Activated CD8-positive, alpha-beta T cell treated with anti-CD3 and anti-CD28 coated beads for 36 hours (primary cell): ENCODE measurements at regions not wholly inside any gene's neighbourhood (a gene's known extent, or its start where the extent isn't known, plus 50 kb on each side); places are given as distances from the start of the nearest gene placed in this dataset.

Source experiments
- ATAC-seq: fragments of 200-7000 bp; cut with Tn5 transposase; one replicate; pipeline ENCODE4 v1.10.0; 2021; ENCODE audit warnings: mild to moderate bottlenecking, moderate library complexity
- CTCF ChIA-PET: fragments of 350-600 bp; sonication (Branson Sonifier 250); formaldehyde crosslinking; loops from one replicate; lab custom pipeline; 2021; ENCODE audit warnings: antibody characterized with exemption; lab: Charles Lee
- POLR2A ChIA-PET: fragments of 350-600 bp; sonication (Branson Sonifier 250); formaldehyde crosslinking; loops from one replicate; lab custom pipeline; 2021; ENCODE audit warnings: antibody characterized with exemption; lab: Charles Lee
- DNase-seq: peaks from one replicate; pipeline ENCODE4 v3.0.0-alpha.2; 2020
- H3K27ac Mint-ChIP-seq: one replicate; pipeline ENCODE4 v1.8.0; 2021; ENCODE audit warnings: mild to moderate bottlenecking, mixed read lengths
- H3K27me3 Mint-ChIP-seq: one replicate; pipeline ENCODE4 v1.8.0; 2021; ENCODE audit warnings: mixed read lengths
- H3K36me3 Mint-ChIP-seq: one replicate; pipeline ENCODE4 v1.8.0; 2021; ENCODE audit warnings: low read depth, mixed read lengths
- H3K4me1 Mint-ChIP-seq: one replicate; pipeline ENCODE4 v1.8.0; 2021; ENCODE audit warnings: low read depth, mixed read lengths
- H3K4me3 Mint-ChIP-seq: one replicate; pipeline ENCODE4 v1.8.0; 2021; ENCODE audit warnings: mild to moderate bottlenecking, moderate library complexity, mixed read lengths
- H3K9me3 Mint-ChIP-seq: one replicate; pipeline ENCODE4 v1.8.0; 2021; ENCODE audit warnings: mixed read lengths
- intact Hi-C: fragments of 100-400 bp; cut with micrococcal nuclease; formaldehyde crosslinking; loops from one replicate; pipeline ENCODE4 v1.10.0; 2022
- TF ChIP-seq, protein P1 (sequence below): fragments of 200-600 bp; IDR thresholded peaks from one replicate; pipeline ENCODE4 v1.8.0; 2022; ENCODE audit warnings: antibody characterized with exemption, mild to moderate bottlenecking

DNA sequence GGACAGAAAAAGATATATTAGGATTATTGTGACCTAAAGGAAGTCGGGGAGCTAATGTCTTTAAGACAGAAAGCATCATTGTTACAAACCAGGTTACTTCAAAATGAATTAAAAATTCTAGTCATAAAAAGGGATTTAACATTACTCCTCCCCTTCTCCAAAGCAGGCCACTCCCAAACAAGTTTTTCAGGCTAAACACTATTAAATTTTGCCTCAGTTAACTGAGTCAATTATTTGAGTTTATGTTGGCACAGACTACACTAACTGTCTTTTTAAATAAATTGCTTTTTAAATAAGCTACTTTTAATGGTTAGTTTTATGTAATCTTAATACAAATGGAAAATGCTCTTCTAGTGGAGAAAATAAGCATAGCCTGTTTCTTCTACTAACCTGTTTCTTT is 395.0 kb upstream of the DUSP10 start:
- POLR2A ChIA-PET: interaction anchor here (0.5 to 0.9 kb wide), 3 partner anchors 171 to 698 kb away, joined by 3 read pairs; no protein-coding TSS in a partner anchor
- Mint-ChIP-seq H3K36me3 (no peaks in the 10 kb centered on the region), H3K27me3 (no peaks in the 10 kb centered on the region), H3K27ac (no peak overlapping the region), H3K4me3 (no peak overlapping the region), H3K4me1 (no peaks in the 10 kb centered on the region), H3K9me3 (peaks cover 2% of the 10 kb centered on the region)
- TF ChIP-seq, protein P1, sequence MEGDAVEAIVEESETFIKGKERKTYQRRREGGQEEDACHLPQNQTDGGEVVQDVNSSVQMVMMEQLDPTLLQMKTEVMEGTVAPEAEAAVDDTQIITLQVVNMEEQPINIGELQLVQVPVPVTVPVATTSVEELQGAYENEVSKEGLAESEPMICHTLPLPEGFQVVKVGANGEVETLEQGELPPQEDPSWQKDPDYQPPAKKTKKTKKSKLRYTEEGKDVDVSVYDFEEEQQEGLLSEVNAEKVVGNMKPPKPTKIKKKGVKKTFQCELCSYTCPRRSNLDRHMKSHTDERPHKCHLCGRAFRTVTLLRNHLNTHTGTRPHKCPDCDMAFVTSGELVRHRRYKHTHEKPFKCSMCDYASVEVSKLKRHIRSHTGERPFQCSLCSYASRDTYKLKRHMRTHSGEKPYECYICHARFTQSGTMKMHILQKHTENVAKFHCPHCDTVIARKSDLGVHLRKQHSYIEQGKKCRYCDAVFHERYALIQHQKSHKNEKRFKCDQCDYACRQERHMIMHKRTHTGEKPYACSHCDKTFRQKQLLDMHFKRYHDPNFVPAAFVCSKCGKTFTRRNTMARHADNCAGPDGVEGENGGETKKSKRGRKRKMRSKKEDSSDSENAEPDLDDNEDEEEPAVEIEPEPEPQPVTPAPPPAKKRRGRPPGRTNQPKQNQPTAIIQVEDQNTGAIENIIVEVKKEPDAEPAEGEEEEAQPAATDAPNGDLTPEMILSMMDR: no peak
- CTCF ChIA-PET: interaction anchor here (1.1 kb wide), 1 partner anchor 41 kb away, joined by 3 read pairs; no protein-coding TSS in a partner anchor
- ATAC-seq (no peak), DNase-seq (no peak)
- intact Hi-C loops: no loop called here

DNA sequence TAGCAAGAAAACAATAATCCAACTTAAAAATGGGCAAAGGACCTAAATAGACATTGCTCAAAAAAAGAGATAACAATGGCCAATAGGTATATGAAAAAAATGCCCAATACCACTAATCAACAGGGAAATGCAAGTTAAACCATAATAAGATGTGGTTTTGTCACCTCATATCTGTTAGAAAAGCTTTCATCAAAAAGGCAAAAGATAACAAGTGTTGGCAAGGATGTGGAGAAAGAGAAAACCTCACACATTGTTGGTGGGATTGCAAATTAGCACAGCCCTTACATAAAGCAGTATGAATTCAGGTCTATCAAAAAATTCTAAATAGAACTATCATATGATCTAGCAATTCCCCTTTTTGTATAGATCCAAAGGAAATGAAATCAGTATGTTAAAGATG is 387.2 kb upstream of the DUSP10 start:
- H3K36me3 Mint-ChIP-seq: no peaks in the 10 kb centered on the region
- no peaks in the 10 kb centered on the region for H3K27me3 Mint-ChIP-seq
- ATAC-seq: no peak
- no peaks in the 10 kb centered on the region for H3K4me1 Mint-ChIP-seq
- intact Hi-C loops: no loop called here
- TF ChIP-seq, protein P1: no peak
- H3K27ac Mint-ChIP-seq: no peak overlapping the region
- no peak overlapping the region for H3K4me3 Mint-ChIP-seq
- DNase-seq: no peak
- POLR2A ChIA-PET: interaction anchor here (0.6 kb wide), 1 partner anchor 852 kb away, joined by 3 read pairs; no protein-coding TSS in a partner anchor
- CTCF ChIA-PET: no interaction called here
- H3K9me3 Mint-ChIP-seq: no peaks in the 10 kb centered on the region

DNA sequence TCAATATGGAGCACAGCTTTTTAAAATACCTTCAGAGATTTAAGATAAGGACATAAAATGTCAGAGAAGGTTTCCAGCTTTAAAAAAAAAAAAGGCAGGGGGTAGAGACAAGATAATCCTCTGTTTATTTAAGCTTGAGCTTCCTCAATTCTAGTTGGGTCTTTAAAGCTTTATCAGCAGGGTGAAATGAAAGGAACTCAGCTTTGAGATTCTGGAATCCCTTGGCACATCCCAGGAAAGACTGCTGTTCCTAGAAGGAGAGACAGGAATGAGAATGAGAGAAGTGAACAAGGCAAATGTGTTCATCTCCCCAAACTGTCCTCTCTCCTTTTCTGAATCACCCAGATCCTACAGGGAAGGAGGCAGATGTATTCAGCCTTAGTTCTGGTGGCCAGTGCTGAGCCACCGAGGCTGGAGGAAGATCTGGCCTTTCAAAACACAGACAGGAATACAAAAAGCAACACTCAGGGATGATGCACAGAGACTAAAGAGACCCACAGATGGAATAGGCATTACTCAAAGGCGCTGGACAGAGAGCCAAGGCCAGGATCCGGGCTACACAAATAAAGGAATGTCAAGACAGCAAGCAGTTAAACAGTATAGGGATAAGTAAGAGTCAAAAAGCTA is 385.8 kb upstream of the DUSP10 start:
- Mint-ChIP-seq H3K27ac (no peak overlapping the region), H3K4me3 (no peak overlapping the region), H3K4me1 (no peaks in the 10 kb centered on the region), H3K9me3 (no peaks in the 10 kb centered on the region), H3K36me3 (no peaks in the 10 kb centered on the region), H3K27me3 (no peaks in the 10 kb centered on the region)
- ChIA-PET POLR2A (no interaction called here), CTCF (no interaction called here)
- TF ChIP-seq, protein P1: no peak
- ATAC-seq (no peak), DNase-seq (no peak)
- intact Hi-C loops: no loop called here

DNA sequence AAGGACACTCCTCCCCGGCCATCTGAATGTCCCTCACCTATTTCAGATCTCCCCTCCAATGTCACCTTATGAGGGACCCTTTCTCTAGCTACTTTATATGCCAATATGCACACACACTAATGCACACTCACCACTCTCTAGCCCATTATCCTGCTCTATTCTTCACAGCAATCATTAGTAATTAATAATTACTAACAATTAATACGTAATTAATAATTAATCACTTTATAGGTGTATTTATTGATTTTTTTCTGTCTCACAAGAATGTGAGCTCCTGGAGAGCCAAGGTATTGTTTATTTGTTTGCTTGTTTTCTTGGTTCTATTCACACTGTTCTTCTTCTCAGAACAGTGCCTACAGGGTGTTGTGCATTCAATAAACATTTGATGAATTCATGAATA is 385.2 kb upstream of the DUSP10 start:
- ChIA-PET POLR2A (no interaction called here), CTCF (interaction anchor here (0.8 to 1.3 kb wide), 2 partner anchors 31 to 328 kb away, joined by 3 to 5 read pairs; no protein-coding TSS in a partner anchor)
- Mint-ChIP-seq H3K27ac (no peak overlapping the region), H3K4me1 (no peaks in the 10 kb centered on the region), H3K4me3 (no peak overlapping the region), H3K36me3 (no peaks in the 10 kb centered on the region), H3K27me3 (peaks cover 2% of the 10 kb centered on the region), H3K9me3 (no peaks in the 10 kb centered on the region)
- intact Hi-C loops: no loop called here
- ATAC-seq: no peak
- no peak for DNase-seq
- TF ChIP-seq, protein P1: no peak

DNA sequence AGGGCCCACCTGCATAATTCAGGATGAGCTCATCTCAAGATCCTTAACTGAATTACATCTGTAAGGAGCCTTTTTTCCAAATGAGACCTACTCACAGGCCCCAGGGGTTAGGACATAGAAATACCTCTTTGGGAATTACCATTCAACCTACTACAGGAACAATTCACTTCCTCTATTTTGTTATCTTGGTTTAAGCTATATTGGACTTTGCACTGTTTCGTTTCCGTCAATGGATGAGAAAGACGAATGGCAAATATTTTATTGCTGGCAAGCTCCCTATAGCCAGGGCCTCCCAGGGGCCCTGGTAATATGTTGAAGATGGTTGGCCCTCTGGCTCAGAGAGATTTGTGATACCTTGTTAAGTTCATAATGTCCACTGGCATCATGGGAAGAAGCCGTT is 384.2 kb upstream of the DUSP10 start:
- H3K4me1 Mint-ChIP-seq: no peaks in the 10 kb centered on the region
- ChIA-PET CTCF (interaction anchor here (1.3 kb wide), 1 partner anchor 329 kb away, joined by 5 read pairs; no protein-coding TSS in a partner anchor), POLR2A (interaction anchor here (0.7 kb wide), 1 partner anchor 20 kb away, joined by 3 read pairs; no protein-coding TSS in a partner anchor)
- DNase-seq (no peak), ATAC-seq (no peak)
- H3K9me3 Mint-ChIP-seq: no peaks in the 10 kb centered on the region
- TF ChIP-seq, protein P1: no peak
- intact Hi-C loops: no loop called here
- no peak overlapping the region for H3K4me3 Mint-ChIP-seq
- H3K27me3 Mint-ChIP-seq: peaks cover 4% of the 10 kb centered on the region
- H3K27ac Mint-ChIP-seq: no peak overlapping the region
- H3K36me3 Mint-ChIP-seq: no peaks in the 10 kb centered on the region
